HG02798 (cell line): ENCODE measurements at regions not wholly inside any gene's neighbourhood (a gene's known extent, or its start where the extent isn't known, plus 50 kb on each side); places are given as distances from the start of the nearest gene placed in this dataset.
"Not testable (repeated sequence)": the region's sequence is repeated elsewhere in the genome, so short reads cannot be mapped to it uniquely, and the experiment has no call there.

ENCODE experiments used
- ATAC-seq: cut with Tn5 transposase; IDR thresholded peaks from one replicate; pipeline ENCODE4 v1.9.1; 2021; ENCODE audit warnings: mild to moderate bottlenecking; ENCODE audit not compliant: unreplicated experiment, poor library complexity

DNA sequence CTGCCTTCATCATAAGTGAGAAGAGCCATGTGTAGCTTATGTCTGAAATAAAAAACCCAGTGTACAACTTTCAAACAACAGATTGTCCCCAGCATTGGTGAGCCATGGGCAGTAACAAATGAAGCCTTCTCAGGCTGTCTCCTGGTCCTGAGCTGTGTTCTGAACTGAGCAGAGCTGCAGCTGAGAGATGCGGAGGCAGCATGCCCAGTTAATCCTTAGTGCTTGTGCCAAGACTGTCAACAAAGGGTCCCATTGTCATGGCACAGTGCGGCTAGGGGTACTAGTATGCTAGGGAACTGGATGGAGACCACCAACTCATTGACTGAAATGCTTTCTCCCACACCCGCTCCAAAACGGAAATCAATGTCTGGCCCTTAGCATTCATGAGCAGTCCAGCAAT lies 154.3 kb downstream of the RMST start:
- no peak for ATAC-seq

DNA sequence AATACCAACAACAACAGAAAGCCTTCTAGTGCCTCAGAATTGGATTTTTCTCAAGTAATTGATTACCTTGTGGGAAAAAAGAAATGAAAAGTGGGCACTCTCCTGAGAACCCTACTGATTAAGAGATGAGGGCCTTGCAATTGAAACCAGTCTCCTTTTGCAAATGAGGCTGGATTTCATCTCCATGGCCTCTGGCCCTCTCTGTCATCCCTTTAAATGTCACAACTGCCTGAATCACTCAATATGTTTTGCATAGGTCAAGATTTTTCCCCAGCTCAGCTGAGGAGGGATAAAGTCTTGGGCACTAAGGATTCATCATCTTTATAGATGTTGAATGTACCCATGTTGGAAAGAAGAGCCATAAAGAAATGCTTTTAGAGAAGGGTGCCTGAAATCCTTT lies 166.4 kb downstream of the RMST start:
- ATAC-seq: no peak

DNA sequence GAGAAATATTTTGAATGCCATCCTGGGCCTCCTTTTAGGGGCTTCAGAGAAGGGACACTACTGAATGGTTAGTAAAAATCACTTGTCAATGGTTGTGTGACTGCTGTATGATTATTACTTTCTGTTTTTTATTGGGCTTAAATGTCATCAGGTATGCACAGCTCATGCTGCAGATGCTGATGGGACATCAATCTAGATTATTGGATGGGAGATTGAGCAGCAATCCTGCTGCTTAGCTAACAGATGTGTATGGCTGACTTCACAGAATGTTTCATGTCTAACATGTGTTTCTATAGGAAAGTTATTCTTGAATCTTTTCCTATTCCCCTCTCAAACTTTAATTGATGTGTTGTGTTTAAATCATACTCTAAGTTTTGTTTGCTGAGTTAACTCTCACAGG lies 166.8 kb downstream of the RMST start:
- ATAC-seq: no peak

DNA sequence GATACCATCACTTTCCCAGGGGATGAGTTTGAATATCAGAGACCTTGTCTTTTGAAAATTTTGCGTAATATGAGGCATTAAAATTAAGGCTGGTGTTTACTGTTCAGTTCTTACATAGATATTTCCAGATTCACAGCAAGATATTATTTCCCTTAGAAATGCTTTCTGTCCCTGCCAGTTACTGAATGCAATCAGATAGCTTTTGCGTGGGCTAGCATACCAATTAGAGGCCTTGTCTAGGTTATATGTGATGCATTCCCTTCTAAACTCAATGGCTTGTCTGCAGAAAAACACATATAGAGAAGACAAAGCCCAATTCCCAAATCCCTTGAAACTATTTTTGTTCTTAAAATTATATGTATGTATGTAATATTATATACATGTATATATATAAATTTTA lies 167.8 kb downstream of the RMST start:
- ATAC-seq: no peak

DNA sequence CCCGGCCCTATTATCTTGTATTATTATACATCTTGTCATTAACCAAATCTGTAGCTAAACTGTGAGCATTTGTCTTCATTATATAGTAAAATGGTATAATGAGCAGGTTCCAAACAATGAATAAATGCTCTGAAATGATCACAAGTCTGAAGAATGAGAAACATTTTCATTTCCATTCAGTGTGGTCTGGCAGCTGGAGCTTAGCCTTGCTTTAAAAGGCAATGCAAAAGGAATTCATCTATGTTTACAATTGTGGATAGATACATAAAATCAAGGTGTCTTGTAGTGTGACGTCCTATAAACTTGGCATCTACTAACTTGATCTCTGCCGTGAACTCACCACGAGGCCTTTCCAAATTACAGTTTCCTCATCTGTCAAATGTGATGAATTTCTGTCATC lies 168.3 kb downstream of the RMST start:
- no peak for ATAC-seq

DNA sequence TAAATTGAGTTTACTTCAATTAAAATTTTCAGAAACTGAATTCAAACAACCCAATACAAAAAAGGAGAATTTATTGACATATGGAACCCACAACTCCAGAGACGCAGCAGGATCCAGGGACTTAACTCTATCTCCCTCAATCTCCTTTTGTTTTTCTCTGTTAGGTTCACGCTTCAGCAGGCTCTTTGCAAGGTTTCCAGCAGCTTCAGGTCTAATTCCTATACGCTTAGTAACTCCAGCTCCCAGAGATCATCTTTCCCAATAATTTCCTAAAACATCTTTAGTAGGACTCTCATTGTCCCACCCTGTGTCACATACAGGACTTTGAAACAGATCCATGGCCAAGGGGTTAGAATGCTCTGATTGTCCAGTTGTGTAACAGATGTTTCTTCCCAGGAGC lies 175.2 kb downstream of the RMST start:
- no peak for ATAC-seq

DNA sequence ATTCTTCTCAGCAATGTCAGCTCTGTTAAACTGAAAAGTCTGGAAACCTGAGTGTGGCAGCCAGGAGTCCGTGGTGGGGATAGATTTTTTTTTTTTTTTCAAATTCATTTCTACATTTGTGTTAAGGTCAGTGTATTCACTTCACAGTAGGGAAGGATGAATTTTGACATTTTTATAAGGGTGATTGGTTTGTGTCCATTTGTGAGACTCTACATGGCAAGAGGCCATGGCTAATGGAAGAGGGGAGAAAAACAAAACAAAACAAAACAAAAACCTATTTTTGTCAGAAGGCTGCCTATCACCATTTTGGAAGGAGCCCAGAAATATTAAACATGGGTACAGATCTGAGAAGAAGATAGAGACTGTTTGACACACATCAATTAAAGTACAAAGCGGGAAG lies 176.1 kb downstream of the RMST start:
- ATAC-seq: no peak

DNA sequence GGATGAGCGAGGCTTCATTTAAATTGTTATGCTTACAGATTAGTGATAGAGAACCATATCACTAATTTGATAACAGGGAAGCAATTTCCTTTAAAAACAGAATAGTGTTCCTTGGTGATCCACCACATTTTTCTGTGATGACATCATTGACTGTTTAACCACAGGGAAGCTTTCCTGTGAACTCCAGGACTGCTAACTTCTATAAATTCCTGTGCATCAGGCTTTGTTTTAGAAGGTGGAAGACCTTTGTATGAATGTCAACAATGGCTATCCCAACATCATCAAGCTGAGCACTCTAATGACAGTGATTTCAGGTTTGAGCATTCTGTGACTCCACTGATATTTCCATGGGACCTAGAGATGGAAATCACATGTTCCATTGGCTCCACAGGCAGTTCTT lies 177.1 kb downstream of the RMST start:
- ATAC-seq: no peak

DNA sequence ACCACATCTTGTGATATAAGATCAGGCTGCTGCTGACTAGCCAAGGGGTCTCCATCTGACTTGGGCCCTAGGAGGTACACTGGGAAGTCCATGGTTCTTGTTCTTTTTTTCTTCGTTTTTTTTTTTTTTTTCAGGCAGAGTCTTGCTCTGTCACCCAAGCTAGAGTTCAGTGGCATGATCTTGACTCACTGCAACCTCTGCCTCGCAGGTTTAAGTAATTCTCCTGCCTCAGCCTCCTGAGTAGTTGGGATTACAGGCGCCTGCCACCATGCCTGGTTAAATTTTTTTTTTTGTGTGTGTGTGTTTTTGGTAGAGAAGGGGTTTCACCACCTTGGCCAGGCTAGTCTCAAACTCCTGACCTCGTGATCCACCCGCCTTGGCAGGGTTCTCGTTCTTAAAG lies 178.2 kb downstream of the RMST start:
- no peak for ATAC-seq

DNA sequence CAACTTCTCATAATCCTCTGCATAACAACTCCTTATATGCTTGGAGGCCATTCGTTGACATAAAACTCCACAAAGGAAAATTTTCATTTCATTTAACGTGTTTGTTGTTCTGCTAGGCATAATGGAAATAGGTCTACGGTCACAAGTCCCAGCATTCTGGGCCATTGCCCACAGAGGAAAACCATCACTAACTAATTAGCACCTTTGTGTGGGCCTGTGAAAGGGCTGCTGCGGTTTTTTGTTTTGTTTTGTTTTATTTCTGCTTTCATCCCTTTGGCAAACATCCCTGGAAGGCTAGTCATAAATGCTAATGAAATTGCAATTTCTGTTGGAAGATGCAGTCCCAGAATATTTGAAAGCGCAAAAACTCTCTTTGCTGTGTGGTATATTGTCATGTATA lies 180.3 kb downstream of the RMST start:
- no peak for ATAC-seq

DNA sequence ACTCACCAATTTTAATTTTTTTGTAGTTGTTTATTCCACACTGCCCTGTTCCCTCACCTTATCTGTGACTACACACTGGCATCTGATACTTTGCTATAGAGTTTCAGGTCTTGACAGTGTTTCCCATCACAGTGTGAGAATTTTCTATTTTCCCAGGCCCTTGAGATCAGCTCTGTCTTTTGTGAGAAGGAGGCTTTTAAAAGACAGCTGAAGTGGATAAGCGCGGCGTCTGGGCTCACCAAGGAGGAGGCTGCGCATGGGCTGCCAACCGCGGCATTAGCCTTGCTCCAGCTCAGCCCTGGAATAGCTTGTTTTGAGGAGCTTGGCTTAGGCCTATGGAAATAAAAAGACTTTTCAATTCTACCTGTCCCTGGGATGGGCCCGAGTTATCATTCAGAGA lies 181.3 kb downstream of the RMST start:
- ATAC-seq: no peak

DNA sequence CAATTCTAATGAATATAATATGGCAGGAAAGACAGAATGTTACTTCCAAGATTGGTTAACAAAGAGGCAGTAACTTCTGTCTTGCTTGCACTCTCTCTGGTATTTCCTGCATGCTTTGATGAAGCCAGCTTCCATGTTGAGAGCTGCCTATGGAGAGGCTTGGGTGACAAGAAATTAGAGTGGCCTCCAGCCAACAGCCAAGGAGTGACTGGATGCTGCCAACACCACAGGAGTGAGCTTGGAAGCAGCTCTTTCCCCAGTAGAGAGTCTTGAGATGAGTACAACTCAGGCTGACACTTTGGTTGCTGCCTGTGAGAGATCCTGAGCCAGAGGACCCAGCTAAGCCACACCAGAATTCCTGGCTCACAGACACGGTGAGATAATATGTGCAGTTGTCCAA lies 183.1 kb downstream of the RMST start:
- no peak for ATAC-seq

DNA sequence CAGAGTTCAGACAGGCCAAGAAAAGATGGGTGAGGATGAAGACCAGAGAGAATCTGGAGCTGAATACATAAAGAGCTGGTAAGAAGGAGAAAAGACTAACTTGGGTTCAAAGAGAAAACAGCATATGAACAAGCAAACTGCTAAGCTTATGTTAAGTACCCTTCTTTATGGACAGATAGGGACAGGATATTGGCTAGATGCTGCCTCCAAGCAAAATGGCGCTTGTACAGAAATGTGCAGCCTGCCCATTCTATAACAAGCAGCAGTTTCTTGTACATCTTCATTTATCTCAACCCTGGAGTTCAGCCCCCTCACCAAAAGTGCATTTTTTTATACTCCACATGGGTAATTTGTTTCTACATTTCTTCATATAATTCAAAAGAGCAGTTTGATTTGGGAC lies 184.5 kb downstream of the RMST start:
- ATAC-seq: no peak

DNA sequence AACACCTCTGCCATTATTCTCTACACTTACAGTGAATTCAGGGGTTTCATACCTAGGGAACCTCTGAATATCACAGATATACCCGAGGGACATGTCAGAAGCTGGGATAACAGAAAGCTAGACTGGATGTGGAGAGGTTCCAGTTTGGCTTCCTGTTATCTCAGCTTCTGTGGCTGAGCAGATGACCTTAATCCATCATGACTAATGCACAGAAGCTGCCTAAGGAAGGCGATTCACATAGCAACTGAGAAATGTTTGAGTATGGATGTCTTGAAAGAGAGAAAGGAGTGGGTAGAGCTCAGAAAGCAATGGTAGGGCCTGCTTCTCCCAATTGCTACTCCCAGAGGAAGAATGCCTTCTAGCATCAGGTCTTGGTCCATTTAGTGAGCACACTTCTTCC lies 187.6 kb downstream of the RMST start:
- no peak for ATAC-seq

DNA sequence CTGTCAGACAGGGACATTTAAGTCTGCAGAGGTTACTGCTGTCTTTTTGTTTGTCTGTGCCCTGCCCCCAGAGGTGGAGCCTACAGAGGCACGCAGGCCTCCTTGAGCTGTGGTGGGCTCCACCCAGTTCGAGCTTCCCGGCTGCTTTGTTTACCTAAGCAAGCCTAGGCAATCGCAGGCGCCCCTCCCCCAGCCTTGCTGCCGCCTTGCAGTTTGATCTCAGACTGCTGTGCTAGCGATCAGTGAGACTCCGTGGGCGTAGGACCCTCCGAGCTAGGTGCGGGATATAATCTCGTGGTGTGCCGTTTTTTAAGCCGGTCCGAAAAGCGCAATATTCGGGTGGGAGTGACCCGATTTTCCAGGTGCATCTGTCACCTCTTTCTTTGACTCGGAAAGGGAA lies 193.9 kb downstream of the RMST start:
- not testable (repeated sequence) for ATAC-seq

DNA sequence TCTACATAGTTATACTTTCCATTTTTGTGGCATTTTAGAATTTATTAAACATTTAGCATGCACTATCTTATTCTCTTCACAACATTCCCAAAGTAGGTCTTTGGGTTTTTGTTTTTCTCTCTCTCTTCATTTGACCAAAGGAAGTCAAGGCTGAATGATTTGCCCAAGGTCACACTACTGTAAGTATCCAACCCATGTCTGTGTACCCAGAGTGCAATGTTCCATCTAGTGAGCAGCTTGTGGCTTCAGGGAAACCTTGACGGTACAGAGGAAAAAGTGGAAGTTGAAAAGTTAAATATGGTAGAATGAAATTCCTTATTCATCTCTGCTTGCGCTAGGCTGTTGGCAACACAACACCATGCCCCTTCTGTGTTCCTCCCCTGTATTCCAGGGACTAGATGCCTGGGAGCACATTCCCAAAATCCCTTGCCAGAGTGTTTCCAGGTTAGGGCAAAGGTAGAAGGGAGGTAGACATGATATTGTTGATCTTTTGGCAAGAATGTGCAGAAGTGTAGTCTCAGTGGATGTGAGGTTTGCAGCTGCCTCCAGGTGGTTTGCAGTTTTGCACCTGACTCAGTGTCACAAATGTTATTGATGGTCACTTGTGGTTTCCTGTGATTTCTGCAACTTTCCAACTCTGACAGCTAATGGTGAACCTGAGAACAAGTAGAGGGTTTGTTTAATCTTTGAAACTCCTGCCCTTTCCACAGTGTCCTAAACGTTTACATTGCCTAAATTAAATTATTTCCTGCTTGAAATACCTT lies 196.7 kb downstream of the RMST start:
- ATAC-seq: no peak

DNA sequence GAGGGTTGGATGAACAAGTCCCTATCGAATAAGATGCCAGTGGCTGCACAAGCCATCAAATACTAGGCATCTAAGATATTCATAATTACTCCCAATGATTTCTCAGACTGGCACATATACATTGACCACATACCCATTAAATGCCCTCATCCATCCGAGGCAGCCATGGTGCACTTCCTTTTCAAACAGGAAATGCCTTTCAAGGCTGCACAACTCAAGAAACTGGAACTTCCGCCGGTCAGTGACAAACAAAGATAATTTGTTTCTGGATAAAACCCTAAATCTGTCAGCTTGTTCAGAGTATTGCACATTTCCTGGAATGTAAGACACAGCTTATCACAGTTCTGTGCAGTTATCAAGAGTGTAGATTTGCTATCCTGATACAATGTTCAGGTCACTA lies 203.7 kb downstream of the RMST start:
- ATAC-seq: no peak

DNA sequence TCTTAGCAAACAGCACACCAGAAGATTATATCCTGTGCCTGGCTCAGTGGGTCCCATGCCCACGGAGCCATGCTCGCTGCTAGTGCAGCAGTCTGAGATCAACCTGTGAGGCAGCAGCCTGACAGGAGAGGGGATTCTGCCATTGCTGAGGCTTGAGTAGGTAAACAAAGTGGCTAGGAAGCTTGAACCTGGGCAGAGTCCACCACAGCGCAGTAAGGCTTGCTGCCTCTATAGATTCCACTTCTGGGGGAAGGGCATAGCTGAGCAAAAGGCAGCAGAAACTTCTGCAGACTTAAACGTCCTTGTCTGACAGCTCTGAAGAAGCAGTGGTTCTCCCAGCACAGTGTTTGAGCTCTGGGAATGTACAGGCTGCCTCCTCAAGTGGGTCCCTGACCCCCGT lies 210.3 kb downstream of the RMST start:
- no peak for ATAC-seq

DNA sequence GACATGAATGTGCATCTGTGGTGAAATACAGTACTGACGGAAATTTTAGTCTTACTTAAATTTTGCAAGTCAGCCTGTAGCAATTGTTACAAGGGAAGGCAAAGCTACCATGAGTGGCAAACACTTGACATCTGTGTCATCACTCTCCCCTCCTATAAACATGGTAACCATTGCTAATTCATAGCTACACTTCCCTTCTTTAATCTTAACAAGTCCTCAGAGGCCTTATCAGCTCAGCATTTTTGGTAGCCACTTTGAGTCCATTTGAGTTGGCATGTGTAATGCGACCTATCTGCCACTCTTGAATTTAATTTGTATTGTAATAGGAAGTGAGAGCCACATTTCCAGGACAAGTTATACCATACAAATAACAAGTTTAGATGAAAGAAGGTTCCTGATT lies 218.1 kb downstream of the RMST start:
- no peak for ATAC-seq

DNA sequence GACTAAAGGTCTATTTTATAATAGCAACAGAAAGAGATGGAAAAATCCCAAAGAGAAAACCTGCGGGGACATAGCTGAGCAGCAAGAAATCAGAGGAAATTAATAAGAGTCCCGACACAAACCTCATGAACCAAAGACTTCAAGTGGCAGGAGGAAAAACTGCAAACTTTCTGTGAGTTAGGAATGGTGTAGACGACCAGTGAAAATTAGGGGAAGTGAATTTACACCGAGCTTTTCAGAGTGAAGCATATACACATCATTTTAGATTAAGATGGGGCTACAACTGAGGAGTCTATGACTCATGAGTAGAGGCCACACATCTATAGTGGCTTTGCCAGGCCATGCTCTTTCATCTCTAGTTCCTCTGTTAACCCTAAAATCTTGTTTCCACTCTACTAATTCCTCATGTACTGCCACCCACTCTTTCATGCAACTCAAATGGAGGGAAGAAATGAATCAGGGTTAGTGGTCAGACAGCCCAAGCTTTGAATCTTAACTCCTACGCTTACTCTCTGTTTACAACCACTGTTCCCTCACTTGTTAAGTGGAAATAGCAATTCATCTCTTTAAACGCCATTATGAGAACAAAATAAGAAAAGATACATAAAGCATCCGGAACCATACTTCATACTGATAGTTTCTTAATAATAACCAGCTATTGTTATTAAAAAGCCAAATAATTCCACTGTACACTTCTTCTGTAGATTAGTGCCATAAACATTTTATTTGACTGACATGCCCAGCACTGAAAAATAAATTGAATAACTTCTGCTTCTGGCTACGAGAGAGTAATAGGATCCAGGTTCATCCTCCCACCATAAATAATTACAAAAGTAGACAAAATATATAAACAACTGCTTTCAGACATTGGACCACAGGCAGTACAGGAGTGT lies 219.3 kb downstream of the RMST start:
- peak; percentile 92 for ATAC-seq

DNA sequence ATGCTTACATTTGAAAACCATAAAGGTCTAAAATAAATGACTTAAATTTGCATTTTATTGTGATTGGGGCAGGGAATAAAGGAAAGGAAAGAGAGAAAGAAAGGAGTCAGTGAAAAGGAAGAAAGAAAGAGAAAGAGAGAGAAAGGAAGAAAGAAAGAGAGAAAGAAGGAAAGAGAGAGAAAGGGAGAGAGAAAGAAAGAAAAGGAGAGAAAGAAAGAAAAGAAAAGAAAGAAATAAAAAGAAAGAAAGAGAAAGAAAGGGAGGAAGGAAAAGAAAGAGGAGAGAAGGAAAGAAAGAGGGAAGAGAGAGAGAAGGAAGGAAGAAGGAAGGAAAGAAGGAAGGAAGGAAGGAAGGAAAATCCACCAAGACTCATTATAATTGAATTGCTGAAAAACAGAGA lies 222.8 kb downstream of the RMST start:
- ATAC-seq: no peak

DNA sequence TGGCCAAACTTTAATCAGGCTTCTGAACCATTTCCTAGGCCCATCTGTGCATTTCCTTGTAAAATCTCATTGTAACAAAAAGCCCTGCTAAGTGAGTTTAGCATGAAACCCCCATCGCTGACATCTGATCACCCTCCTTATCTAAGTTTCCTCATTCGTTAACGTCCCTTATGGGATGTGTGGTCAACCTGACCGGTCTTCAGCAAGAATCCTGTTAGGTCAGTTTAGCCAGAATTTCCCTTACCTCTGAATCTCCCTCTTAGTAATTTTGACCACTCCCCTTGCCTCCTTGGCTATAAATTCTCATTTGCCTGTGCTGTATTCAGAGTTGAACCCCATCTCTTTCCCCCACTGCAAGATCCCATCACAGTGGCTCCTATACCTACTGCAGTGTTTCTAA lies 239.3 kb downstream of the RMST start:
- no peak for ATAC-seq
